Adrenal gland (tissue), 9 donors: ENCODE measurements at regions not wholly inside any gene's neighbourhood (a gene's known extent, or its start where the extent isn't known, plus 50 kb on each side); places are given as distances from the start of the nearest gene placed in this dataset.

Source experiments
- DNase-seq, 7 donors: peaks; one replicate each; pipeline ENCODE4 v3.0.0-alpha.2; 2019 to 2020
- H3K27ac ChIP-seq, 5 donors: fragments of 200-600 bp; sonication (generic) in 4 of 5; 1 replicate in 3 of 5; 2 replicates in 2 of 5; pipeline versions ENCODE4 v1.5.1 to v1.8.0; 2016 to 2020; ENCODE audit warnings: mild to moderate bottlenecking in 1 of 5
- H3K27me3 ChIP-seq: fragments of 200-600 bp; 2 replicates; pipeline ENCODE4 v1.8.0; 2021
- H3K36me3 ChIP-seq, 2 donors: fragments of 200-600 bp; replicated peaks in 1 of 2; 1 replicate in 1 of 2; 2 replicates in 1 of 2; pipeline versions ENCODE4 v1.5.1 to v1.8.0; 2018 to 2022
- H3K4me1 ChIP-seq, 2 donors: fragments of 200-600 bp; replicated peaks in 1 of 2; 1 replicate in 1 of 2; 2 replicates in 1 of 2; pipeline versions ENCODE4 v1.5.1 to v1.8.0; 2018 to 2021
- H3K4me3 ChIP-seq, 4 donors: fragments of 200-600 bp; sonication (generic) in 3 of 4; one replicate each; pipeline ENCODE4 v1.5.1; 2016 to 2018
- H3K9me3 ChIP-seq, 3 donors: fragments of 200-600 bp; sonication (generic) in 1 of 3; replicated peaks in 1 of 3; 1 replicate in 2 of 3; 2 replicates in 1 of 3; pipeline versions ENCODE4 v1.5.1 to v1.8.0; 2016 to 2021
- POLR2A ChIP-seq, 2 donors: fragments of 450-650 bp; IDR thresholded peaks; one replicate each; pipeline ENCODE4 v1.6.1; 2017; ENCODE audit warnings: antibody characterized with exemption in 2 of 2, mild to moderate bottlenecking in 2 of 2, moderate library complexity in 1 of 2
- WGBS, 4 donors: extraction: QIAGEN DNeasy Blood & Tissue Kit in 2 of 4; methylation state at CpG; one replicate each; pipeline versions ENCODE4 v1.1.5 to v1.1.7; 2013 to 2017; 5-methylcytosine and 5-hydroxymethylcytosine counted together
- intact Hi-C, 2 donors: fragments of 100-400 bp; cut with DNase I; formaldehyde crosslinking; loops; one replicate each; pipeline versions ENCODE4 v1.14.1 to v1.15.0; 2022 to 2023
- TF ChIP-seq, protein P1 (sequence below), 6 experiments: fragments of 450-650 bp in 4 of 6; fragments of 200-600 bp in 2 of 6; sonication (generic) in 1 of 6; IDR thresholded peaks; 1 replicate in 5 of 6; 2 replicates in 1 of 6; pipeline versions ENCODE4 v1.5.1 to v1.8.0; 2016 to 2021; ENCODE audit warnings: antibody characterized with exemption in 6 of 6, mild to moderate bottlenecking in 2 of 6, moderate library complexity in 1 of 6
- donor health status: healthy with polysubstance abuse.
- donor health status: Bipolar disorder and iron deficiency.
- donor health status: DM: yes; HTN: yes; CAD: no.
- donor health status: DM: no; HTN: no; CAD: no.
- donor health status: DM: no; HTN: no; CAD: no.

DNA sequence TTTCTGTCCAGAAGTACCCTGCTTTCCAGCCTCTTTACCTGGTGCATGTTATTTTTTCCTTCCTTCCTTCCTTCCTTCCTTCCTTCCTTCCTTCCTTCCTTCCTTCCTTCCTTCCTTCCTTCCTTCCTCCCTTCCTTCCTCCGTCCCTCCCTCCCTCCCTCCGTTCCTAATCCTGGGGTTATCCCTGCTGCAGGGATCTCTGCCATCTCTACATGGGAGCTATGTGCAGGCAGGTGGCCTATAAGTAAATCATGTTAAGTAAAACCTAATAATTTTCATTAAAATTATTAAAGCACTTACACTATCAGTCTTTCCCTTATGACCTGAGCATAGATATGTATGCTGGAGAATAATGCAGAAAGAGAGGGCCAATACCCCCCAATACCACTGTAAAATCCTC, 351.9 kb downstream of the ZSWIM6 start:
- H3K4me3 ChIP-seq: no peak overlapping the region
- WGBS, 4 donors: 76 to 88% (median 85%) methylated on average over 2 of the region's 2 CpGs
- TF ChIP-seq, protein P1, sequence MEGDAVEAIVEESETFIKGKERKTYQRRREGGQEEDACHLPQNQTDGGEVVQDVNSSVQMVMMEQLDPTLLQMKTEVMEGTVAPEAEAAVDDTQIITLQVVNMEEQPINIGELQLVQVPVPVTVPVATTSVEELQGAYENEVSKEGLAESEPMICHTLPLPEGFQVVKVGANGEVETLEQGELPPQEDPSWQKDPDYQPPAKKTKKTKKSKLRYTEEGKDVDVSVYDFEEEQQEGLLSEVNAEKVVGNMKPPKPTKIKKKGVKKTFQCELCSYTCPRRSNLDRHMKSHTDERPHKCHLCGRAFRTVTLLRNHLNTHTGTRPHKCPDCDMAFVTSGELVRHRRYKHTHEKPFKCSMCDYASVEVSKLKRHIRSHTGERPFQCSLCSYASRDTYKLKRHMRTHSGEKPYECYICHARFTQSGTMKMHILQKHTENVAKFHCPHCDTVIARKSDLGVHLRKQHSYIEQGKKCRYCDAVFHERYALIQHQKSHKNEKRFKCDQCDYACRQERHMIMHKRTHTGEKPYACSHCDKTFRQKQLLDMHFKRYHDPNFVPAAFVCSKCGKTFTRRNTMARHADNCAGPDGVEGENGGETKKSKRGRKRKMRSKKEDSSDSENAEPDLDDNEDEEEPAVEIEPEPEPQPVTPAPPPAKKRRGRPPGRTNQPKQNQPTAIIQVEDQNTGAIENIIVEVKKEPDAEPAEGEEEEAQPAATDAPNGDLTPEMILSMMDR (IDR thresholded peaks at IDR 0.05): no peak
- no peak for TF ChIP-seq POLR2A (IDR thresholded peaks at IDR 0.05)
- no peak for DNase-seq
- H3K4me1 ChIP-seq: peaks cover 0 to 7% of the 10 kb centered on the region in 2 donors
- H3K36me3 ChIP-seq: no peaks in the 10 kb centered on the region
- no peak overlapping the region for H3K27ac ChIP-seq
- intact Hi-C loops: no loop called here
- H3K27me3 ChIP-seq: no peaks in the 10 kb centered on the region
- no peaks in the 10 kb centered on the region for H3K9me3 ChIP-seq

DNA sequence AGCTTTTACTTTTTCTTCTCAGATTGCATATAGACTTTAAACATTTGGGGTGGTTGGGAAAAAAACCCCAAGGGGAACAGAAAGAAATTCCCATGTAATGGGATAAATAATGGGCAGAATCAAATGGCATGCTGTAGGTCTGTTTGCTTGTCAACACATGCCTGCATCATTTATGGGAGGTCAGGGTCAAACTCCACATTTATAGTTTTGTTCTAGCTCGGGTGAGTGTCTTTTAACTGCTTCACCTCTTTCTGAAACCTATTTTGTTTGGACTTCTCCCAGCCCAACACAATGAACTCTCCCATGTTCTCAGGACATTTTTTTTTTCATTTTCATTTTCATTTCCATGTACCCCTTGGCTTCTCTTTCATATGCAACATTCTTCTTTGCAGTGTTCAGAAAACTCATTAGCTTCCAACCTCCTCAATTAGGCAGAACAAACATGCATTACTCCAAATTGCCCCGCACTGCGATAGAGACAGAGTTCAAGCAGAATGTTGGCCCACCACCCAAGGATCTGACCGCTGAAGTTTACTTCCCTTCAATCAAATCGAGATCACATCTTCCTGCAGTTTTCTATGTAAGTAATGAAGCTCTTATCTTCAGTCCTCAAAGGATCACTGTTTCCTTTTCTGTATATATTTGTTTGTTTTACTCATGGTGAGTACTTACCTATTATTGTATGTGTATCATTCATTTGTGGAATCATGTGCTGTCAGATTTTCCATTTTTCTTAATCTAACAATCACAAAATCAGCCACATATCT, 354.6 kb downstream of the ZSWIM6 start:
- DNase-seq: no peak
- Histone ChIP-seq H3K9me3 (no peaks in the 10 kb centered on the region), H3K36me3 (no peaks in the 10 kb centered on the region), H3K27ac (no peak overlapping the region), H3K4me3 (no peak overlapping the region), H3K4me1 (peaks cover 0 to 7% of the 10 kb centered on the region in 2 donors), H3K27me3 (no peaks in the 10 kb centered on the region)
- no peak for TF ChIP-seq POLR2A (IDR thresholded peaks at IDR 0.05)
- TF ChIP-seq, protein P1 (IDR thresholded peaks at IDR 0.05): no peak
- intact Hi-C loops: no loop called here
- 46 to 57% (median 51%) methylated on average over 5 of the region's 5 CpGs for WGBS, 4 donors

DNA sequence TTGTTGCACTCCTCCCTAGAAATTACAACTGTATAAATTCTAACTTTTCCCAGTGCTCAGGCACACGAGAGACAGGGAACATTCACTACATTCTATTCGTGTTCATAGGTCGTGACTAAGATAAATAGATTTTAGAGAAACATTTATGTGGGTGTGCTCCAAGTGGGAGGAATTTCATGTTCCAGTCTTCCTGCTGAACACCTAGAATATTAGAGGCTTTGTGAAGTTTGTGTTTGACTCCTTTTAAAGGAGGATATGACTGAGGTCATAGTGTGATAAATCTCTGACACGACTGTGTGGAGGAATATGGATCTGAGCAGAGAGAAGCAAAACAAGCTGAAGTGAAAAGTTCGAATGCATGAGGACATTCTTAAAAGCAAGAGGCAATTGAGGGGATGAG, 355.3 kb downstream of the ZSWIM6 start:
- no peaks in the 10 kb centered on the region for H3K36me3 ChIP-seq
- no peak for TF ChIP-seq POLR2A (IDR thresholded peaks at IDR 0.05)
- TF ChIP-seq, protein P1 (IDR thresholded peaks at IDR 0.05): no peak
- no peak overlapping the region for H3K27ac ChIP-seq
- no peaks in the 10 kb centered on the region for H3K27me3 ChIP-seq
- peaks cover 0 to 7% of the 10 kb centered on the region in 2 donors for H3K4me1 ChIP-seq
- intact Hi-C loops: no loop called here
- H3K9me3 ChIP-seq: no peaks in the 10 kb centered on the region
- DNase-seq: no peak
- no peak overlapping the region for H3K4me3 ChIP-seq
- 55 to 67% (median 61%) methylated on average over 5 of the region's 5 CpGs for WGBS, 4 donors

DNA sequence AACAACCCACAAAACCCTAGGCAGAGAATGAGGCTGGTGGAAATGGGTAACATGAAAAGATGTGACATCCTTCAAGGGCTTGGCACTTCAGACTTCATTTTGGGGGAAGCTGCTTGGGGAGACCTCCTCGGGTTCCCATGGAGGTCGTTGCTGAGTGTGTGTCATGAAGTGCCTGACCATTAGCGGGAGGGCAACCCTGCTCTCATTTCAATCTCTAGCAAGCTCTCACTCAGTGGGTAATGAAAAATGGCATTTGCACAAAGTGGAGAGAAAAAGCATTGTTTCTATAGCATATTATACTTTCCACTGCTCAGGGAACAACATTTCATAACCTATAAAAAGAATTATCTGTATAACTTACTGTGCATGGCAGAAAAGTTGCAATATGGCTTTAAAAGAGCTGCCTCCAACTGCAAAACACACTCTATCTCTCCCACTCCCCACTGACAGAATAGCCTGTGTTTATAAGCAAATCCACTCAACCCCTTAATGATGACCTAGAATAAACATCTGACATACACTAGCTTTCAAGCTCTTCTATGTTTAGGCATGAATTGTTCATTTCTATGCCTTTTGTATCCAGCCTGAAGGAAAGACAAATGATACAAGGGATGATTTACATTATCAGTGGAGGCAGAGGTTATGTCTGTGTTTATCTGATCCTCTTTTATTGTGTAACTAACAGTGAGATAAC, 357.2 kb downstream of the ZSWIM6 start:
- Histone ChIP-seq H3K4me3 (no peak overlapping the region), H3K27ac (no peak overlapping the region), H3K9me3 (no peaks in the 10 kb centered on the region), H3K36me3 (no peaks in the 10 kb centered on the region), H3K27me3 (no peaks in the 10 kb centered on the region), H3K4me1 (peaks cover 0 to 7% of the 10 kb centered on the region in 2 donors)
- intact Hi-C loops: no loop called here
- TF ChIP-seq, protein P1 (IDR thresholded peaks at IDR 0.05): no peak
- no peak for TF ChIP-seq POLR2A (IDR thresholded peaks at IDR 0.05)
- DNase-seq: no peak
- WGBS, 4 donors: 64 to 75% (median 72%) methylated on average over 3 of the region's 3 CpGs
